Esophagus muscularis mucosa (tissue), 4 donors: ENCODE measurements at regions not wholly inside any gene's neighbourhood (a gene's known extent, or its start where the extent isn't known, plus 50 kb on each side); places are given as distances from the start of the nearest gene placed in this dataset.
A peak's percentile ranks its signal among the peaks of the same experiment; 100 is the strongest.

ENCODE experiments used
- DNase-seq: peaks from one replicate; pipeline ENCODE4 v3.0.0-alpha.2; 2017; ENCODE audit errors: extremely low spot score
- H3K27ac ChIP-seq, 4 donors: fragments of 200-600 bp; sonication (generic); replicated peaks in 1 of 4; 1 replicate in 3 of 4; 2 replicates in 1 of 4; pipeline ENCODE4 v1.5.1; 2016 to 2019; ENCODE audit warnings: mild to moderate bottlenecking in 1 of 4
- H3K27me3 ChIP-seq, 4 donors: fragments of 200-600 bp; sonication (generic); one replicate each; pipeline versions ENCODE4 v1.5.1 to v1.6.0; 2016 to 2019
- H3K36me3 ChIP-seq, 4 donors: fragments of 200-600 bp; sonication (generic); one replicate each; pipeline ENCODE4 v1.5.1; 2016 to 2019
- H3K4me1 ChIP-seq, 4 donors: fragments of 200-600 bp; sonication (generic); one replicate each; pipeline ENCODE4 v1.5.1; 2016 to 2019
- H3K4me3 ChIP-seq, 4 donors: fragments of 200-600 bp; sonication (generic); 1 replicate in 2 of 4; 2 replicates in 2 of 4; pipeline ENCODE4 v1.5.1; 2016 to 2019; ENCODE audit warnings: mild to moderate bottlenecking in 4 of 4, moderate library complexity in 1 of 4
- H3K9me3 ChIP-seq, 4 donors: fragments of 200-600 bp; sonication (generic); 1 replicate in 3 of 4; 2 replicates in 1 of 4; pipeline ENCODE4 v1.5.1; 2016 to 2019
- CTCF ChIP-seq, 3 experiments: fragments of 200-600 bp in 2 of 3; fragments of 450-650 bp in 1 of 3; sonication (generic) in 2 of 3; IDR thresholded peaks; one replicate each; pipeline ENCODE4 v1.5.1; 2017 to 2019; ENCODE audit warnings: antibody characterized with exemption in 3 of 3, mild to moderate bottlenecking in 2 of 3, moderate library complexity in 1 of 3
- EP300 ChIP-seq: sonication (generic); formaldehyde crosslinking; IDR thresholded peaks from one replicate; pipeline ENCODE4 v1.6.1; 2017; ENCODE audit warnings: antibody characterized with exemption
- POLR2A ChIP-seq: fragments of 450-650 bp; IDR thresholded peaks from one replicate; pipeline ENCODE4 v1.6.1; 2017; ENCODE audit warnings: antibody characterized with exemption, moderate library complexity, mild to moderate bottlenecking, low read depth
- POLR2AphosphoS5 ChIP-seq, 2 donors: sonication (generic); formaldehyde crosslinking; IDR thresholded peaks; one replicate each; pipeline ENCODE4 v1.6.1; 2017; ENCODE audit warnings: antibody characterized with exemption in 2 of 2
- WGBS: methylation state at CpG from one replicate; pipeline ENCODE4 v1.1.5; 2018; 5-methylcytosine and 5-hydroxymethylcytosine counted together
- intact Hi-C: fragments of 100-400 bp; cut with DNase I; formaldehyde crosslinking; loops from one replicate; pipeline ENCODE4 v1.15.1; 2023

GRCh38 chr22:48781391-48781790 lies 1046.3 kb downstream of the BRD1 start:
- Histone ChIP-seq H3K27me3 (peaks cover 0 to 68% (median 0%) of the 10 kb centered on the region in 4 donors), H3K27ac (no peak overlapping the region), H3K4me1 (no peaks in the 10 kb centered on the region), H3K9me3 (peaks cover 0 to 16% (median 7%) of the 10 kb centered on the region in 4 donors), H3K36me3 (no peaks in the 10 kb centered on the region), H3K4me3 (no peak overlapping the region)
- no peak for DNase-seq
- WGBS: 92% methylated on average over 11 of the region's 14 CpGs
- no peak for TF ChIP-seq CTCF (IDR thresholded peaks at IDR 0.05)
- TF ChIP-seq POLR2AphosphoS5 (IDR thresholded peaks at IDR 0.05): no peak
- TF ChIP-seq POLR2A: no peak
- no peak for TF ChIP-seq EP300
- intact Hi-C loops: no loop called here

GRCh38 chr22:48780597-48781277 lies 1046.9 kb downstream of the BRD1 start:
- H3K27me3 ChIP-seq: peaks cover 0 to 68% (median 0%) of the 10 kb centered on the region in 4 donors
- WGBS: 75% methylated on average over 19 of the region's 19 CpGs
- no peaks in the 10 kb centered on the region for H3K36me3 ChIP-seq
- H3K9me3 ChIP-seq: peaks cover 0 to 23% (median 13%) of the 10 kb centered on the region in 4 donors
- no peak overlapping the region for H3K4me3 ChIP-seq
- intact Hi-C loops: no loop called here
- no peak for TF ChIP-seq CTCF (IDR thresholded peaks at IDR 0.05)
- no peak for TF ChIP-seq EP300
- TF ChIP-seq POLR2A: no peak
- TF ChIP-seq POLR2AphosphoS5 (IDR thresholded peaks at IDR 0.05): no peak
- DNase-seq: peak; percentile 68
- no peak overlapping the region for H3K27ac ChIP-seq
- no peaks in the 10 kb centered on the region for H3K4me1 ChIP-seq

- Histone ChIP-seq H3K27ac (no peak overlapping the region), H3K36me3 (no peaks in the 10 kb centered on the region), H3K4me1 (no peaks in the 10 kb centered on the region), H3K27me3 (peaks cover 0 to 64% (median 0%) of the 10 kb centered on the region in 4 donors), H3K9me3 (peaks cover 0 to 23% (median 15%) of the 10 kb centered on the region in 4 donors), H3K4me3 (no peak overlapping the region)
- WGBS: 83% methylated on average over 29 of the region's 29 CpGs
- DNase-seq: peak; percentile 53
- no peak for TF ChIP-seq POLR2A
- no peak for TF ChIP-seq EP300
- TF ChIP-seq CTCF (IDR thresholded peaks at IDR 0.05): no peak
- TF ChIP-seq POLR2AphosphoS5 (IDR thresholded peaks at IDR 0.05): no peak
- intact Hi-C loops: no loop called here
Observed at GRCh38 chr22:48779661-48780596, 1047.7 kb downstream of the BRD1 start.

GRCh38 chr22:48779211-48779643 lies 1048.4 kb downstream of the BRD1 start:
- Histone ChIP-seq H3K4me3 (no peak overlapping the region), H3K36me3 (no peaks in the 10 kb centered on the region), H3K27me3 (peaks cover 0 to 59% (median 0%) of the 10 kb centered on the region in 4 donors), H3K4me1 (no peaks in the 10 kb centered on the region), H3K27ac (no peak overlapping the region), H3K9me3 (peaks cover 0 to 23% (median 15%) of the 10 kb centered on the region in 4 donors)
- intact Hi-C loops: no loop called here
- WGBS: 87% methylated on average over 23 of the region's 24 CpGs
- TF ChIP-seq POLR2AphosphoS5 (IDR thresholded peaks at IDR 0.05) (no peak), EP300 (no peak), POLR2A (no peak)
- DNase-seq: peak; percentile 70
